Right hindlimb (tissue), 1 donor: ENCODE measurements at regions not wholly inside any gene's neighbourhood (a gene's known extent, or its start where the extent isn't known, plus 50 kb on each side); places are given as distances from the start of the nearest gene placed in this dataset.
"Not testable (repeated sequence)": the region's sequence is repeated elsewhere in the genome, so short reads cannot be mapped to it uniquely, and the experiment has no call there.

Experiments
- DNase-seq: peaks from one replicate; pipeline ENCODE4 v3.0.0-alpha.2; 2018

GRCh38 chr2:201946746-201947145 lies 86.9 kb upstream of the FZD7 start:
- DNase-seq: not testable (repeated sequence)

DNA sequence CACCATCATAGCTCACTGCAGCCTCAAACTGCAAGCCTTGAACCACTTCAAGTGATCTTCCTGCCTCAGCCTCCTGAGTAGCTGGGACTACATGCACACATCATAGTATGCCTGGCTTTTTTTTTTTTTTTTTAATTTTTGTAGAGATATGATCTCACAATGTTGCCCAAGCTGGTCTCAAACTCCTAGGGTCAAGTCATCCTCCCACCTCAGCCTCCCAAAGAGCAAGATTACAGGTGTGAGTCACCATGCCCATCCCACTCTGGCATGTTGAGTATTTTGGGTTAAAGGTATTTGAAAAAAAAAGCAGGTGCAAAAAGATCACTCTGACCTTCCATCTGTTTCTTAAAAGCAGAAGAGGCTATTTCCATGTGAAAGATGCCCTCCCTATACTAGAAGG lies 86.4 kb upstream of the FZD7 start:
- no peak for DNase-seq

GRCh38 chr2:201949181-201949926 lies 84.3 kb upstream of the FZD7 start:
- no peak for DNase-seq

- no peak for DNase-seq
Observed at GRCh38 chr2:201949927-201950246, 83.8 kb upstream of the FZD7 start.

- no peak for DNase-seq
Observed at GRCh38 chr2:201950606-201951005, 83.0 kb upstream of the FZD7 start.

DNA sequence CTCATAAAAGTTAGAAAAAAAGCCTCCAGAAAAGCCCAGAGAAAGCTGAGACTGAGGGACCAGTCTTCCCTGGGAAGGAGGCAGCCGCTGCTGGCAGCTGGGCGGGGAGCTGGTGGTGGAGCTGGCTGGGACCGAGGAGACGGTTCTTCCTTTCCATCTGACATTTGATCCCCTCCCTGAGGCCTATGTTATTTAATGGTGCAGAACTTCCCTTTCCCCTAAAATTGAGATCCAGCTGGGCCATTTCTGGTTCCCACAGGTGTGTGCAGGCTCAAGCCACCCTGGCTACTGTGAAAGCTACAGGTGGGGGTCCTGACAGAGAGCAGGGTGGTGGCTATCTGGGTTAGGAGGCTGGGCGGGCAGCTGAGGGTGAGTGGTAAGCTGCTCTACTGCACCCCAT lies 81.5 kb upstream of the FZD7 start:
- peak; percentile 59 for DNase-seq

DNA sequence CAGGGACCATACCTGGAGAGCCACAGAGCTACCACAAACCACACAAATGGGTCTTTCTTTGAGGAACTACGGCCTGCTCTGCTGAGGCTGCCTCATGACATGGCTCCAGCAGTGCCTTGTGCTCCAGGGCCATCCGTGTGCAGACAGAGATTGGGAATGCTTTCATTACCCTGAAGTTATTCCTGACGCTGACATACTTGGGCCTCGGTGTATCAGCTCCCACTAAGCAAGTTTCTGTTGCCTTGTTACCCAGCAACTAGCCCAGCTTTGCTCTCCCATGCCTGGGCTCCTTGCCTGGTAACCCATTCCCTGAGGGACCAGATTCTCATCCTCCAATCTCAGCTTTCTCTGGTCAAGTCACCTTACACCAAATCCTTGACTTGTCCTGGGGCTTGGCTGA lies 80.3 kb upstream of the FZD7 start:
- no peak for DNase-seq

GRCh38 chr2:201953880-201954279 lies 79.8 kb upstream of the FZD7 start:
- no peak for DNase-seq

DNA sequence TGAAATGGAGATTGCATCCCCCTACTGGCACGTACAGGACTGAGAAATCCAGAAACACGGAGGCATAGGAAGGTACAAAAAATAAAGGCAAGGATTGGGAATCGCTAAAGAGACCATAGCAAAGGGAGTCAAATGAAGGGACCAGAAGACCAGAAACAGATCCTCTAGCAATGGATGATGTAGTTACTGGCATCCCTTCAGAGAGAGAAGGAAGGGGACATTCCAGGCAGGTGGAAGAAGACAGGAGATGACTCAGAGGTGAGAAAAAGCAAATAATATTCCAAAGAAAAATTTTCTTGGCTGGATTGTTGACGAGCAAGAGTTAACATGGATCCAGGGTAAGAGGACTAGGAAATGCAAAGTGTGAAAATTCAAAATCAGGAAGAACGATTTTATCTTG lies 78.4 kb upstream of the FZD7 start:
- DNase-seq: no peak

DNA sequence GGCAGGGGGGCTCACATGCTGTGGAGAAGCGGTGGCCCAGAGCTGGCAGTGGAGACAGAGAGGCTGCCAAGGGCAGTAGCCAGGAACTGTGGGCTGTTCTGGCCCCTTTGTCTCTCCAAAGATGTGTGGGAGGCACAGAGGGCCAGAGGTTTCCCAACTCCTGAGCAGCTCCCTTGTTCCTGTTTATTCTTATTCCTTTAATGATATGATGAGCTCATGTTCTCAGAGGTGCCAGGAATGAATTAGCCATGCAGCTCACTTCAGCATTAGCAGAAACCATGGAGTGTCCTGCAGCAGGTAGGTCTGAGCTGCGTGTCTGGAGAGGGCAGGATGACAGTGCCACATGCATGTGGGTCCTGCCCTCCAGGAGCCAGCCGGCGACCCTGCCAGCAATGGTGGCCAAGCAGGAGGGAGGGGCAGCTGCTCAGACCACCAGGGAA lies 77.9 kb upstream of the FZD7 start:
- DNase-seq: no peak

- no peak for DNase-seq
Observed at GRCh38 chr2:201956361-201956760, 77.3 kb upstream of the FZD7 start.

DNA sequence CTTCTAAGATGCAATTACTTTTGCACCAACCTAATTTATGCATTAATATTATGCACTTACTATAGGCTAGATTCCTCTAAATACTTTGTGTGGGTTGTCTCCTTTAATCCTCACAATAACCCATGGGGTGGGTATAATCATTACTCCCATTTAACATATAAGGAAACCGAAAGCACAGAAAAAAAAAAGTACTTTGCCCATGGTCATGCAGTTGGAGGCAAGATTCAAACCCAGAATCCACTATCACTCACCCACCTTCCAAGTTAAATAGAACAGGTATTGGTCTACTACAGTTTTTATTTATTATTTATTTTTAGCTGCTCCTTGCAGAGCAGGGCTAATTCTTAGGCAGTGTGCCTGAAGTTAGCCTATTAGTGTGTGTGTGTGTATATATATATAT lies 76.6 kb upstream of the FZD7 start:
- DNase-seq: no peak

- DNase-seq: no peak
Observed at GRCh38 chr2:201959198-201959597, 74.5 kb upstream of the FZD7 start.

GRCh38 chr2:201959626-201960025 lies 74.0 kb upstream of the FZD7 start:
- no peak for DNase-seq

GRCh38 chr2:201960305-201960704 lies 73.3 kb upstream of the FZD7 start:
- no peak for DNase-seq

GRCh38 chr2:201961401-201961800 lies 72.3 kb upstream of the FZD7 start:
- no peak for DNase-seq

DNA sequence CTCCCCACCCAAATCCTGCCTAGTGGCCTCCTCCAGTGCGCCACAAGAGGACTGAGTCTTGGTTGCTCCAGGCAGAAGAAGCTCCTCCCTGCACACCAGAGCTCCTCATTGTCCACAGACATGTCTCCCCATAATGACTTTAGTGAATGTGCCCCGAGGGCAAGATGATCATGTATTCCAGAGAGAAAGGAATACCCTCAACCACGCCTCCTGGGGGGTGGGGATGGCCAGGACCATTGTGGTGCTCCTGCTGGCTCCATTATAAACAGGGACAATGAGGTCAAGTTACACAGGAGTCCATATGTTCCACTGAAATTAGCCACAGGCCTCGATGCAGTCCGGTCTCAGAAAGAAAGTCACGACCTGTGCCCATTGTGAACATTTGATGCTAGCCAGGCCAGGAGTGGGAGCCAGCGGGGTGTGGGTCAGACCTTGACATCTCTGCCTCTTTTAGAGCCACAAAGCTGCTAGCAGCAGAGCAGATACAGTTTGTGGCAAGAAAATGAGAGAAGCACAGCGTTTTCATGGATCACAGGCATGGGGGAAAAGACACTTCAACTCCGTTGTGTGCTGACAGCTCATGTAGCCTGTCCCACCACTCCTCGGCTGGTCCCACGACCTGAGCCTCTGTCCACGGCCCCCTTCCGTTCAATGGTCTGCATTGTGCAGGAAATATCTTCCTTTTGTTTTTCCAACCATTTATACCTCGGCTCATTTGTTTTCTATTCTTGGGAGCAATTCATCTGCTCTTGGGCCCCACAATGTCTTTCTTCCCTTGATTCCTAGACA lies 70.7 kb upstream of the FZD7 start:
- no peak for DNase-seq

DNA sequence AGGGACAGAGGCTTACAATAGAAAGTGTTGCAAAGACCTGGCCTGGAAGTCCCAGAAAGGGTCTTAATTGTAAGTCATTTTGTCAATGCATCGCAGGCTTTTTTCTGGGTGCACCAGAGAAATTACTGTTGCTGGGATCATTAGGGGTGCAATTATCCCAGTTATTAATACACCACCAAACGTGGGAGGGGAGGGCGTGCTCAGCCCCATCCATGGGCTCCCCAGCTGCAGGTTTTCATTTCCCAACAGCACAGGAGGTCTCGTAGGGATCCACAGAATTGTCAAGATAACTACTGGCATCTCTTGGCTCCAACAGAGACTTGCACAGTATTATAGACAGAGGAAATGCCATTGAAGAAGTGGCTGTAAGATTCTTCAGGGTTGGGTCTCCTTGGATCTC lies 69.6 kb upstream of the FZD7 start:
- DNase-seq: no peak

GRCh38 chr2:201964631-201965206 lies 68.9 kb upstream of the FZD7 start:
- peak; percentile 49 for DNase-seq

GRCh38 chr2:201965550-201965949 lies 68.1 kb upstream of the FZD7 start:
- DNase-seq: no peak

DNA sequence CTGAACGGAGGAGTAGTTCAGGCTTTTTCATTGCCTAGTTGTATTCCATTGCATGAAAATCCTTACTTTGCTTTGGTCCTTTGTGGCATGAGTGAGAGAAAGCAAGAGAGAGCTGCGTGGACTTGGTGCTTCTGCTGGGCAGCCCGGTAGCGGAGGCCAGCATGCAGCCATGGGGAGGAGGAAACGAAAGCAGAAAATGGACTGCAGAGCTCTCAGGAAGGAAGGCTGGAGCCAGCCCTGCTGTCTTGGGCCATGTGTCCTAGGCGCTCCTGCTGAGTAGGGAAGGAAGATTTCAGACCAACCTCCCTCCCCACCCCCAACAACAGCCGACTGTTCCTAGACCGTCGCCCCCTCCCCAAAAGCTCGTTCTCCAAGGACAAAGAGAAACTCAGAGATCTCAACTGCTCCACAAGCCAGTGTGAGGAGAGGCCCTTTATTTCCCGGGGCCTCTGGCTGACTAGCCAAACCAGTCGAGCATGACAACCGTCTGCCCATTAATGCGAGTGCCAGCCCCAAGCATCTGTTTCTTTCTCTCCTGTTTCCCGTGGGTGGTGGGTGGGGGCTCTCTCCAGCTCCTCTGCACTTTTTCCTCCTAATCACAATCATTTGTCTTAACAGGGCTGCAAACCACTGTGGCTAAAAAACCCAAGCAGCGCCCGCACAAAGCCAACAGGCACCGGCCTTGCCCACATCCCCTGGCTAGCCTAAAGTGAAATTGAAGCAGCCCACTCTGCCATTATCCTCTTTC lies 66.8 kb upstream of the FZD7 start:
- DNase-seq: no peak

GRCh38 chr2:201968050-201968449 lies 65.6 kb upstream of the FZD7 start:
- DNase-seq: no peak

DNA sequence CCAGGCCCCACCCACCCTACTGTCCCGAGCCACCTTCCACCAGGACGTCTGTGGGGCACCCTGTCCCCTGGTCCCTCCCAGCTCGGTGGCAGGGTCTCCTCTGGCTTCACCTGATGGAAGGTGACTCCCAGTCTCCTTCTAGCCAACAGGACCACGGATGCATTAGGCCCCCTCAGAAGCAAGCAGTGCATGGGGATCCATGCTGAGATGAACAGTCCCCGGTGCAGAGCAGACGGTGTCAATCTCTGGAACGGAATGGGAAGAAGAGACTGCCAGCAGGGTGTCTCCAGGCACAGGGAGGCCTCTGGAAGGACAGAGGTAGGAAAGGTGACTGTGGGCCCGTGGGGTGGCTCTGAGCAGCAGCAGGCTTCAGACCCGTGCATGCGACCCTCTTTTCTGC lies 65.2 kb upstream of the FZD7 start:
- no peak for DNase-seq
